ENCODE measurements at regions not wholly inside any gene's neighbourhood (a gene's known extent, or its start where the extent isn't known, plus 50 kb on each side); places are given as distances from the start of the nearest gene placed in this dataset.

DNA sequence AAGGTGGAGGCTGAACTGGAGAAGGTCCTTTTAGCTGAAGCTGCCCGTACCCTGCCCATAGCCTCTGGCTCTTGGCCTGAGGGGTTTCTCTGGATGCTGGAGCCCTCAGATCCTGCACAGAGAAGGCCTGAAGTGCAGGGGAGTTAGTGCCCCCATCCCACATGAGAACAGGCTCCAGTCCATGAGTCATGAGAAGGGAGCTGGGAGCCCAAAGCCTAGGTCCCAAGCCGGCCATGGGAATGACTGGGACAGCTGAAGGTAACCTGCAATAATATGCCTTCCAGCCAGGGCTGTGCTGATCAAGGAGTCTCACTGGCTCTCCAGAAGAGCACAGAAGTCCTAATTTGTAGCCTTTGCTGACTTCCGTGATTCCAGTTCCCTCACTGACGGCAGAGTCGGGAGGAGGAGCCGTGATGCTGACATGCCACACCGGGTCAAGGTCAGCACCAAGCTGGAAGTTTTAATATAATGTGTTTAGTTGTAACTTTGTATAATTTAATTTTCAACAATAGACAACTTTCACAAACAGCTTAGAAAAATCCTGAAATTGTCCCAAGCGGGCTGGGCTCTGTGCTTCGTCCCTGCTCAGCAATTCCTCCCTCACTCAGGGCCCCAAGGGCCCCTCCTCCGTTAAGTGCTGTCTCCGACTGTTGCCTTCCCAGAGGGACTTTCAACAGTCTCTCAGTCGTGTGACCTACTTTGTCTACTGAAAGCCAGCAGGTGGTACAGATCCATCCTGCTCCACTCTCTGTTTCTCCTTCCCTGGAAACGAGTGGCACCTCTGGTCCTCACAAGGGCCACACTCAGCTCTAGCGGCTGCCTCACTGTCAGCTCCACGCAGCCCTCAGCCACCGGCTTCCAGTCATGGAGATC lies 387.8 kb downstream of the GADD45G start (continued):
- no peak for TF ChIP-seq CUX1 (IDR thresholded peaks at IDR 0.05; ENCODE audit: insufficient replicate concordance, low read depth, low read length)
- TF ChIP-seq, protein P1, sequence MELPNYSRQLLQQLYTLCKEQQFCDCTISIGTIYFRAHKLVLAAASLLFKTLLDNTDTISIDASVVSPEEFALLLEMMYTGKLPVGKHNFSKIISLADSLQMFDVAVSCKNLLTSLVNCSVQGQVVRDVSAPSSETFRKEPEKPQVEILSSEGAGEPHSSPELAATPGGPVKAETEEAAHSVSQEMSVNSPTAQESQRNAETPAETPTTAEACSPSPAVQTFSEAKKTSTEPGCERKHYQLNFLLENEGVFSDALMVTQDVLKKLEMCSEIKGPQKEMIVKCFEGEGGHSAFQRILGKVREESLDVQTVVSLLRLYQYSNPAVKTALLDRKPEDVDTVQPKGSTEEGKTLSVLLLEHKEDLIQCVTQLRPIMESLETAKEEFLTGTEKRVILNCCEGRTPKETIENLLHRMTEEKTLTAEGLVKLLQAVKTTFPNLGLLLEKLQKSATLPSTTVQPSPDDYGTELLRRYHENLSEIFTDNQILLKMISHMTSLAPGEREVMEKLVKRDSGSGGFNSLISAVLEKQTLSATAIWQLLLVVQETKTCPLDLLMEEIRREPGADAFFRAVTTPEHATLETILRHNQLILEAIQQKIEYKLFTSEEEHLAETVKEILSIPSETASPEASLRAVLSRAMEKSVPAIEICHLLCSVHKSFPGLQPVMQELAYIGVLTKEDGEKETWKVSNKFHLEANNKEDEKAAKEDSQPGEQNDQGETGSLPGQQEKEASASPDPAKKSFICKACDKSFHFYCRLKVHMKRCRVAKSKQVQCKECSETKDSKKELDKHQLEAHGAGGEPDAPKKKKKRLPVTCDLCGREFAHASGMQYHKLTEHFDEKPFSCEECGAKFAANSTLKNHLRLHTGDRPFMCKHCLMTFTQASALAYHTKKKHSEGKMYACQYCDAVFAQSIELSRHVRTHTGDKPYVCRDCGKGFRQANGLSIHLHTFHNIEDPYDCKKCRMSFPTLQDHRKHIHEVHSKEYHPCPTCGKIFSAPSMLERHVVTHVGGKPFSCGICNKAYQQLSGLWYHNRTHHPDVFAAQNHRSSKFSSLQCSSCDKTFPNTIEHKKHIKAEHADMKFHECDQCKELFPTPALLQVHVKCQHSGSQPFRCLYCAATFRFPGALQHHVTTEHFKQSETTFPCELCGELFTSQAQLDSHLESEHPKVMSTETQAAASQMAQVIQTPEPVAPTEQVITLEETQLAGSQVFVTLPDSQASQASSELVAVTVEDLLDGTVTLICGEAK (IDR thresholded peaks at IDR 0.05; ENCODE audit: borderline replicate concordance), result no peak
- TF ChIP-seq ZNF622 (IDR thresholded peaks at IDR 0.05), result no peak
- TF ChIP-seq ATF3 (IDR thresholded peaks at IDR 0.05; ENCODE audit: borderline replicate concordance, extremely low read depth, low read depth, low read length), result no peak
- TF ChIP-seq TCF12 (IDR thresholded peaks at IDR 0.05; ENCODE audit: low read depth, low read length), result no peak
